Esophagus muscularis mucosa (tissue), 4 donors: ENCODE measurements at regions not wholly inside any gene's neighbourhood (a gene's known extent, or its start where the extent isn't known, plus 50 kb on each side); places are given as distances from the start of the nearest gene placed in this dataset.

Source experiments
- CTCF ChIP-seq, 3 experiments: fragments of 200-600 bp in 2 of 3; fragments of 450-650 bp in 1 of 3; sonication (generic) in 2 of 3; IDR thresholded peaks; one replicate each; pipeline ENCODE4 v1.5.1; 2017 to 2019; ENCODE audit warnings: antibody characterized with exemption in 3 of 3, mild to moderate bottlenecking in 2 of 3, moderate library complexity in 1 of 3
- EP300 ChIP-seq: sonication (generic); formaldehyde crosslinking; IDR thresholded peaks from one replicate; pipeline ENCODE4 v1.6.1; 2017; ENCODE audit warnings: antibody characterized with exemption
- POLR2A ChIP-seq: fragments of 450-650 bp; IDR thresholded peaks from one replicate; pipeline ENCODE4 v1.6.1; 2017; ENCODE audit warnings: antibody characterized with exemption, moderate library complexity, mild to moderate bottlenecking, low read depth
- POLR2AphosphoS5 ChIP-seq, 2 donors: sonication (generic); formaldehyde crosslinking; IDR thresholded peaks; one replicate each; pipeline ENCODE4 v1.6.1; 2017; ENCODE audit warnings: antibody characterized with exemption in 2 of 2

DNA sequence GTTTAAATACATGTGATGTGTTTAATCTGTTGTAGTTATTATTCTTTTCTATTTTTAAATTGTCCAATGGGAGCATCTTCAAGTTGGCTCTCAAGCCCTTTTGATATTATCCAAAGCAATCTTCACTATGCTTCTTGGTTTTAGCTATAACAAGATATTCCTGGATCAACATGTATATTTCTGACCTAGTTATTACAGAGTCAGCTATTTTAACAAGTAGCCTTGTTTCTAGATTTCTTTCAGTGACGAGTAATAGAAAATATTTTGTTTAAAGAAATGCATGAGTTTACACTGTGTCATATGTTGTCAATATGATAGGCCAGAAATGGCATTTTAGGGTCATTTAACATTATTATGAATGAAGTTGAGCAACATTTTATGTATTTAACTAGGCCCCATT is 421.8 kb upstream of the MAP2 start:
- TF ChIP-seq POLR2AphosphoS5 (IDR thresholded peaks at IDR 0.05) = no peak
- TF ChIP-seq CTCF (IDR thresholded peaks at IDR 0.05) = no peak
- TF ChIP-seq EP300 = no peak
- TF ChIP-seq POLR2A = no peak
